ENCODE measurements at regions not wholly inside any gene's neighbourhood (a gene's known extent, or its start where the extent isn't known, plus 50 kb on each side); places are given as distances from the start of the nearest gene placed in this dataset.

- no peak for TF ChIP-seq CTCF (IDR thresholded peaks at IDR 0.05)
- no peak for TF ChIP-seq POLR2A (IDR thresholded peaks at IDR 0.05)
These were observed 237.0 kb upstream of the SLC14A2 start for GRCh38 chr18:45378308-45378707.
